ENCODE measurements at regions not wholly inside any gene's neighbourhood (a gene's known extent, or its start where the extent isn't known, plus 50 kb on each side); places are given as distances from the start of the nearest gene placed in this dataset.
"Not testable (repeated sequence)": the region's sequence is repeated elsewhere in the genome, so short reads cannot be mapped to it uniquely, and the experiment has no call there.

- no peak overlapping the region for H2AFZ ChIP-seq (ENCODE audit: low read length)
- no peaks in the 10 kb centered on the region for H3K79me2 ChIP-seq (ENCODE audit: insufficient read depth, low read length)
- no peaks in the 10 kb centered on the region for H3K27me3 ChIP-seq (ENCODE audit: insufficient read depth, low read length)
- H3K27ac ChIP-seq (ENCODE audit: low read depth, low read length, poor library complexity, severe bottlenecking): no peak overlapping the region
- H4K20me1 ChIP-seq (ENCODE audit: insufficient read depth, low read length): no peaks in the 10 kb centered on the region
- H3K36me3 ChIP-seq (ENCODE audit: insufficient read depth, low read length): no peaks in the 10 kb centered on the region
- H3K4me3 ChIP-seq (ENCODE audit: low read depth, low read length, poor library complexity, severe bottlenecking): no peak overlapping the region
- no peak overlapping the region for H3K4me2 ChIP-seq (ENCODE audit: low read length)
- no peaks in the 10 kb centered on the region for H3F3A ChIP-seq (ENCODE audit: insufficient read depth, low read length)
- no peaks in the 10 kb centered on the region for H3K9me2 ChIP-seq (ENCODE audit: low read depth, low read length)
- TF ChIP-seq, protein P1, sequence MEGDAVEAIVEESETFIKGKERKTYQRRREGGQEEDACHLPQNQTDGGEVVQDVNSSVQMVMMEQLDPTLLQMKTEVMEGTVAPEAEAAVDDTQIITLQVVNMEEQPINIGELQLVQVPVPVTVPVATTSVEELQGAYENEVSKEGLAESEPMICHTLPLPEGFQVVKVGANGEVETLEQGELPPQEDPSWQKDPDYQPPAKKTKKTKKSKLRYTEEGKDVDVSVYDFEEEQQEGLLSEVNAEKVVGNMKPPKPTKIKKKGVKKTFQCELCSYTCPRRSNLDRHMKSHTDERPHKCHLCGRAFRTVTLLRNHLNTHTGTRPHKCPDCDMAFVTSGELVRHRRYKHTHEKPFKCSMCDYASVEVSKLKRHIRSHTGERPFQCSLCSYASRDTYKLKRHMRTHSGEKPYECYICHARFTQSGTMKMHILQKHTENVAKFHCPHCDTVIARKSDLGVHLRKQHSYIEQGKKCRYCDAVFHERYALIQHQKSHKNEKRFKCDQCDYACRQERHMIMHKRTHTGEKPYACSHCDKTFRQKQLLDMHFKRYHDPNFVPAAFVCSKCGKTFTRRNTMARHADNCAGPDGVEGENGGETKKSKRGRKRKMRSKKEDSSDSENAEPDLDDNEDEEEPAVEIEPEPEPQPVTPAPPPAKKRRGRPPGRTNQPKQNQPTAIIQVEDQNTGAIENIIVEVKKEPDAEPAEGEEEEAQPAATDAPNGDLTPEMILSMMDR (IDR thresholded peaks at IDR 0.05; ENCODE audit: low read length): no peak
- TF ChIP-seq EZH2 (IDR thresholded peaks at IDR 0.05; ENCODE audit: borderline replicate concordance, low read length): no peak
- H3K4me1 ChIP-seq (ENCODE audit: insufficient read depth, low read length, severe bottlenecking): no peaks in the 10 kb centered on the region
- H3K9me3 ChIP-seq (ENCODE audit: low read length): no peaks in the 10 kb centered on the region
- H3K9ac ChIP-seq (ENCODE audit: low read length): no peak overlapping the region
Measured at GRCh38 chrX:120719622-120720021, 89.8 kb upstream of the C1GALT1C1 start.

GRCh38 chrX:120718969-120719368, 89.1 kb upstream of the C1GALT1C1 start:
- Histone ChIP-seq H3F3A (ENCODE audit: insufficient read depth, low read length) (no peaks in the 10 kb centered on the region), H3K27ac (ENCODE audit: low read depth, low read length, poor library complexity, severe bottlenecking) (no peak overlapping the region), H3K36me3 (ENCODE audit: insufficient read depth, low read length) (no peaks in the 10 kb centered on the region), H3K4me2 (ENCODE audit: low read length) (no peak overlapping the region), H3K9me3 (ENCODE audit: low read length) (no peaks in the 10 kb centered on the region), H2AFZ (ENCODE audit: low read length) (no peak overlapping the region), H3K9me2 (ENCODE audit: low read depth, low read length) (no peaks in the 10 kb centered on the region), H3K27me3 (ENCODE audit: insufficient read depth, low read length) (no peaks in the 10 kb centered on the region), H3K79me2 (ENCODE audit: insufficient read depth, low read length) (no peaks in the 10 kb centered on the region), H3K4me1 (ENCODE audit: insufficient read depth, low read length, severe bottlenecking) (no peaks in the 10 kb centered on the region), H3K9ac (ENCODE audit: low read length) (no peak overlapping the region), H3K4me3 (ENCODE audit: low read depth, low read length, poor library complexity, severe bottlenecking) (no peak overlapping the region), H4K20me1 (ENCODE audit: insufficient read depth, low read length) (no peaks in the 10 kb centered on the region)
- TF ChIP-seq, protein P1 (IDR thresholded peaks at IDR 0.05; ENCODE audit: low read length): no peak
- no peak for TF ChIP-seq EZH2 (IDR thresholded peaks at IDR 0.05; ENCODE audit: borderline replicate concordance, low read length)

- not testable (repeated sequence) for H2AFZ ChIP-seq (ENCODE audit: low read length); H3K9ac ChIP-seq (ENCODE audit: low read length); H3K4me1 ChIP-seq (ENCODE audit: insufficient read depth, low read length, severe bottlenecking); H3K79me2 ChIP-seq (ENCODE audit: insufficient read depth, low read length); H3K27me3 ChIP-seq (ENCODE audit: insufficient read depth, low read length); H3K36me3 ChIP-seq (ENCODE audit: insufficient read depth, low read length); H3K4me3 ChIP-seq (ENCODE audit: low read depth, low read length, poor library complexity, severe bottlenecking); H3K27ac ChIP-seq (ENCODE audit: low read depth, low read length, poor library complexity, severe bottlenecking); H3K9me2 ChIP-seq (ENCODE audit: low read depth, low read length); H3K9me3 ChIP-seq (ENCODE audit: low read length); H3K4me2 ChIP-seq (ENCODE audit: low read length); H4K20me1 ChIP-seq (ENCODE audit: insufficient read depth, low read length); H3F3A ChIP-seq (ENCODE audit: insufficient read depth, low read length)
Measured at GRCh38 chrX:120702337-120702736, 72.5 kb upstream of the C1GALT1C1 start.

DNA sequence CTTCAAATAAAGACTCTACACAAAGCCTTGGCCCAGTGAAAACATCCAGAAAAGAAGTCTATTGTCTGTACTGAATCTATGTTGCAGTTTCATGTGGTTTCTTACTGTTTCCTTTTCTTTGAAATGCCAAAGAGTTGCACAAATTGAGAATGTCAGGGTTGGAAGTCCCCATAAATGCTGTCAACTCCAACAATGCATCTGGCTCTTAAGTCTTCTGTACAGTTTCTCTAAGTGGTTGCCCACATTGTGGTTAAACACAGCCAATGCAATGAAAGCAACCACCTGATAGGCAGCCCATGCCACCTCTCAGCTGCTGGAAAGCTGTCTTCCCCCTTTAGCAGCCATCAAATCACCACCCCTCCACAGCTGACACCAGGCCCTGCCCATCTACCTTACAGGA, 67.2 kb upstream of the C1GALT1C1 start:
- Histone ChIP-seq H3K9me2 (ENCODE audit: low read depth, low read length) (no peaks in the 10 kb centered on the region), H3K9ac (ENCODE audit: low read length) (no peak overlapping the region), H3K79me2 (ENCODE audit: insufficient read depth, low read length) (no peaks in the 10 kb centered on the region), H3F3A (ENCODE audit: insufficient read depth, low read length) (no peaks in the 10 kb centered on the region), H4K20me1 (ENCODE audit: insufficient read depth, low read length) (no peaks in the 10 kb centered on the region), H3K4me3 (ENCODE audit: low read depth, low read length, poor library complexity, severe bottlenecking) (no peak overlapping the region), H3K27ac (ENCODE audit: low read depth, low read length, poor library complexity, severe bottlenecking) (peak overlapping the region; percentile 58), H3K9me3 (ENCODE audit: low read length) (no peaks in the 10 kb centered on the region), H2AFZ (ENCODE audit: low read length) (no peak overlapping the region), H3K4me1 (ENCODE audit: insufficient read depth, low read length, severe bottlenecking) (peaks cover 13% of the 10 kb centered on the region), H3K36me3 (ENCODE audit: insufficient read depth, low read length) (no peaks in the 10 kb centered on the region; the same call in 1 of the 2 replicates), H3K4me2 (ENCODE audit: low read length) (no peak overlapping the region), H3K27me3 (ENCODE audit: insufficient read depth, low read length) (no peaks in the 10 kb centered on the region)
- TF ChIP-seq, protein P1 (IDR thresholded peaks at IDR 0.05; ENCODE audit: low read length): no peak
- no peak for TF ChIP-seq EZH2 (IDR thresholded peaks at IDR 0.05; ENCODE audit: borderline replicate concordance, low read length)
